HEK293T (cell line): ENCODE measurements at regions not wholly inside any gene's neighbourhood (a gene's known extent, or its start where the extent isn't known, plus 50 kb on each side); places are given as distances from the start of the nearest gene placed in this dataset.

Experiments used
- LEF1 ChIP-seq: fragments of 450-650 bp; IDR thresholded peaks from 2 replicates; pipeline ENCODE4 v1.6.1; 2017; ENCODE audit warnings: mild to moderate bottlenecking, borderline replicate concordance
- TARDBP ChIP-seq: fragments of 450-650 bp; IDR thresholded peaks from 2 replicates; pipeline ENCODE4 v1.6.1; 2016

DNA sequence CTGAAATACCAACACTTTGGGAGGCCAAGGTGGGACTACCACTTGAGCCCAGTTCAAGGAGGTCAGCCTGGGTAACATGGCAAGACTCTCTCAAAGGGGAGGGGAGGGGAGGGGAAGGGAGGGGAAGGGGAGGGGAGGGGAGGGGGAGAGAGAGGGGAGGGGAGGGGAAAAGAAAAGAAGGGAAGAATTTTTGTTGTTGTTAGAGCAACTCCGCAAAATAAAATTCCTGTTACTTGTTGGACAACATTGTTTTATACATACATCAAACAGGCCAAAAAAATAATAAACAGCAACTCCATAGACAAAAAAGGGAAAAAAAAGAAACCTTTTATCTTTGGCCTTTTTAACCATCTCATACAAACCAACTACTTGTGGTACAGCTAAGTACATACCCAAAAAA is 57.3 kb upstream of the TRIM24 start:
- TF ChIP-seq TARDBP (no peak), LEF1 (no peak)
